RWPE2 (cell line): ENCODE measurements at regions not wholly inside any gene's neighbourhood (a gene's known extent, or its start where the extent isn't known, plus 50 kb on each side); places are given as distances from the start of the nearest gene placed in this dataset.
"Not testable (repeated sequence)": the region's sequence is repeated elsewhere in the genome, so short reads cannot be mapped to it uniquely, and the experiment has no call there.

ENCODE experiments used
- ATAC-seq: fragments of 200-7000 bp; cut with Tn5 transposase; 3 replicates; pipeline ENCODE4 v1.9.1; 2021; ENCODE audit warnings: low read depth
- DNase-seq: peaks from one replicate; pipeline ENCODE4 v3.0.0-alpha.2; 2020; ENCODE audit warnings: low spot score
- H3K27ac ChIP-seq: fragments of 450-650 bp; 2 replicates; pipeline ENCODE4 v1.5.1; 2017; ENCODE audit warnings: mild to moderate bottlenecking; ENCODE audit not compliant: poor library complexity, severe bottlenecking
- H3K27me3 ChIP-seq: fragments of 250-450 bp; sonication (Bioruptor Pico); 2 replicates; pipeline ENCODE4 v1.5.1; 2021; ENCODE audit warnings: mild to moderate bottlenecking, moderate library complexity; ENCODE audit not compliant: insufficient read depth, poor library complexity, severe bottlenecking
- H3K36me3 ChIP-seq: fragments of 250-450 bp; sonication (Bioruptor Pico); 2 replicates; pipeline ENCODE4 v1.5.1; 2020; ENCODE audit warnings: low read depth, mild to moderate bottlenecking, moderate library complexity
- H3K4me1 ChIP-seq: fragments of 250-450 bp; sonication (Bioruptor Pico); 2 replicates; pipeline ENCODE4 v1.5.1; 2021; ENCODE audit warnings: mild to moderate bottlenecking, moderate library complexity; ENCODE audit not compliant: insufficient read depth, poor library complexity, severe bottlenecking
- H3K4me3 ChIP-seq: fragments of 250-450 bp; sonication (Bioruptor Pico); 2 replicates; pipeline ENCODE4 v1.5.1; 2021; ENCODE audit warnings: mild to moderate bottlenecking, moderate library complexity; ENCODE audit not compliant: severe bottlenecking
- H3K9me3 ChIP-seq: fragments of 250-450 bp; sonication (Bioruptor Pico); 2 replicates; pipeline ENCODE4 v1.5.1; 2021; ENCODE audit warnings: mild to moderate bottlenecking, moderate library complexity; ENCODE audit not compliant: severe bottlenecking
- TF ChIP-seq, protein P1 (sequence below): fragments of 450-650 bp; IDR thresholded peaks from one replicate; pipeline ENCODE4 v1.5.1; 2017; ENCODE audit warnings: mild to moderate bottlenecking, moderate library complexity; ENCODE audit not compliant: poor library complexity, severe bottlenecking

DNA sequence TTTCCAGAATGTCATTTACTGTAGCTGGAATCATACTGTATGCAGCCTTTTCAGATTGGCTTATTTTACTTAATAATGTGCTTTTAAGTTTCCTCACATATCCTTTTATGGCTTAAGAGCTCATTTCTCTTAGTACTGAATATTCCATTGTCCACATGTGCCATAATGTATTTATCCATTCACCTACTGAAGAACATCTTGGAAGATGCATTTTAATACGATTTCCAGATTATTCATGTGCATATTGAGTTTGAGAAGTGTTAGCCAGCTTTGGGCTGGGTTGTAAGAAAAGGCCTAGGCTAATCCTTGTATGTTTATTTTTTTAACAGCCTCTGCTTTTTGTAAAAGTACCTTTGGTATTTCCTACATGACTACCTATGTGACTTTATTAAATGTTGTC lies 109.3 kb upstream of the MDFIC start:
- no peak overlapping the region for H3K27ac ChIP-seq
- DNase-seq (no peak), ATAC-seq (no peak)
- no peaks in the 10 kb centered on the region for H3K27me3 ChIP-seq
- H3K36me3 ChIP-seq = no peaks in the 10 kb centered on the region
- H3K9me3 ChIP-seq = no peaks in the 10 kb centered on the region
- TF ChIP-seq, protein P1, sequence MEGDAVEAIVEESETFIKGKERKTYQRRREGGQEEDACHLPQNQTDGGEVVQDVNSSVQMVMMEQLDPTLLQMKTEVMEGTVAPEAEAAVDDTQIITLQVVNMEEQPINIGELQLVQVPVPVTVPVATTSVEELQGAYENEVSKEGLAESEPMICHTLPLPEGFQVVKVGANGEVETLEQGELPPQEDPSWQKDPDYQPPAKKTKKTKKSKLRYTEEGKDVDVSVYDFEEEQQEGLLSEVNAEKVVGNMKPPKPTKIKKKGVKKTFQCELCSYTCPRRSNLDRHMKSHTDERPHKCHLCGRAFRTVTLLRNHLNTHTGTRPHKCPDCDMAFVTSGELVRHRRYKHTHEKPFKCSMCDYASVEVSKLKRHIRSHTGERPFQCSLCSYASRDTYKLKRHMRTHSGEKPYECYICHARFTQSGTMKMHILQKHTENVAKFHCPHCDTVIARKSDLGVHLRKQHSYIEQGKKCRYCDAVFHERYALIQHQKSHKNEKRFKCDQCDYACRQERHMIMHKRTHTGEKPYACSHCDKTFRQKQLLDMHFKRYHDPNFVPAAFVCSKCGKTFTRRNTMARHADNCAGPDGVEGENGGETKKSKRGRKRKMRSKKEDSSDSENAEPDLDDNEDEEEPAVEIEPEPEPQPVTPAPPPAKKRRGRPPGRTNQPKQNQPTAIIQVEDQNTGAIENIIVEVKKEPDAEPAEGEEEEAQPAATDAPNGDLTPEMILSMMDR = no peak
- H3K4me3 ChIP-seq = no peak overlapping the region
- H3K4me1 ChIP-seq = no peaks in the 10 kb centered on the region

DNA sequence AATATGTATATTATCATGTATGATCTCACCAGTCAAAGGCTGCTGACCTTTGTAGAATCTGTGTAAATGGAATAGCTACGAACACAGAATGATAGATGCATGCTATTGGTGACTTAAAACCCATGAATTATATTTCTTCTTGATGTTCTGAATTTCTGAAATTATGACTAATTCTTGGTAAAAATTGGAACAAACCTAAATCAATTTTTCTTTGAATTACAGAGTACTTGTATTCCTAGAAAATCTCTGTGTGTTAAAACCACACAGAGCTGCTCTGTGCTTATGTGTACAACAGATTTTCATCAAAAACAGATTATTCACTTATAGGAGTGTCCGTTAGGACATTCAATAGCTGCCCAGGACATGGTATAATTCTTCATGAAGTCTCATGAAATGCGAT lies 108.3 kb upstream of the MDFIC start:
- TF ChIP-seq, protein P1 = no peak
- H3K27me3 ChIP-seq = no peaks in the 10 kb centered on the region
- no peak overlapping the region for H3K27ac ChIP-seq
- peaks cover 8% of the 10 kb centered on the region for H3K4me1 ChIP-seq
- no peak for ATAC-seq
- no peak overlapping the region for H3K4me3 ChIP-seq
- H3K9me3 ChIP-seq = no peaks in the 10 kb centered on the region
- no peaks in the 10 kb centered on the region for H3K36me3 ChIP-seq
- DNase-seq = no peak

DNA sequence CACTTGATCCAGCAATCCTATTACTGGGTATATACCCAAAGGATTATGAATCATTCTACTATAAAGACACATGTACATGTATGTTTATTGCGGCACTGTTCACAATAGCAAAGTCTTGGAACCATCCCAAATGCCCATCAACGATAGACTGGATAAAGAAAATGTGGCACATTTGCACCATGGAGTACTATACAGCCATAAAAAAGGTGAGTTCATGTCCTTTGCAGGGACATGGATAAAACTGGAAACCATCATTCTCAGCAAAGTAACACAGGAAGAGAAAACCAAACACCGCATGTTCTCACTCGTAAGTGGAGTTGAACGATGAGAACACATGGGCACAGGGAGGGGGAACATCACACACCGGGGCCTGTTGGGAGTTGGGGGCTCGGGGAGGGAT lies 104.9 kb upstream of the MDFIC start:
- peaks cover 24% of the 10 kb centered on the region for H3K4me1 ChIP-seq
- not testable (repeated sequence) for H3K27ac ChIP-seq, H3K4me3 ChIP-seq, ATAC-seq, H3K9me3 ChIP-seq, H3K36me3 ChIP-seq, DNase-seq, H3K27me3 ChIP-seq

DNA sequence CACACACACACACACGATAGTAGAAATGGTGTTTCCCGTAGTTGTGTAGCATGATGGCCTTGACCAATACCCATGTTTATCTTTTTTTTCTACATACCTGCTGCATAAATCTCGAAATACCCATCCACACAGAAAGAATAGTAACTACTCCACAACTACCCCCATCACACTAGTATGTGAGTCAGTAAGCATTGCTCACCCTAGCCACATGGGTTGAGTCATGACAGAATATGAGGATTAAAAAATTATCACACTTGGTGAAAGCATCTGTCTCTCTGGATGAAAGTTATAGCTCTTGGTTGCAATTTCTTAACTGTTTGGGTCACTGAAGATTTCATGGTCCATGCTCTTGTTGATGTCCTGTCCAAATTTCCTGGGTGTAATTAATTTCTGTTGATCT lies 103.4 kb upstream of the MDFIC start:
- Histone ChIP-seq H3K4me1 (peaks cover 24% of the 10 kb centered on the region), H3K27ac (peak overlapping the region; percentile 97), H3K27me3 (no peaks in the 10 kb centered on the region), H3K36me3 (no peaks in the 10 kb centered on the region), H3K9me3 (no peaks in the 10 kb centered on the region), H3K4me3 (no peak overlapping the region)
- DNase-seq = no peak
- ATAC-seq = peak; percentile 63
- TF ChIP-seq, protein P1 = no peak

DNA sequence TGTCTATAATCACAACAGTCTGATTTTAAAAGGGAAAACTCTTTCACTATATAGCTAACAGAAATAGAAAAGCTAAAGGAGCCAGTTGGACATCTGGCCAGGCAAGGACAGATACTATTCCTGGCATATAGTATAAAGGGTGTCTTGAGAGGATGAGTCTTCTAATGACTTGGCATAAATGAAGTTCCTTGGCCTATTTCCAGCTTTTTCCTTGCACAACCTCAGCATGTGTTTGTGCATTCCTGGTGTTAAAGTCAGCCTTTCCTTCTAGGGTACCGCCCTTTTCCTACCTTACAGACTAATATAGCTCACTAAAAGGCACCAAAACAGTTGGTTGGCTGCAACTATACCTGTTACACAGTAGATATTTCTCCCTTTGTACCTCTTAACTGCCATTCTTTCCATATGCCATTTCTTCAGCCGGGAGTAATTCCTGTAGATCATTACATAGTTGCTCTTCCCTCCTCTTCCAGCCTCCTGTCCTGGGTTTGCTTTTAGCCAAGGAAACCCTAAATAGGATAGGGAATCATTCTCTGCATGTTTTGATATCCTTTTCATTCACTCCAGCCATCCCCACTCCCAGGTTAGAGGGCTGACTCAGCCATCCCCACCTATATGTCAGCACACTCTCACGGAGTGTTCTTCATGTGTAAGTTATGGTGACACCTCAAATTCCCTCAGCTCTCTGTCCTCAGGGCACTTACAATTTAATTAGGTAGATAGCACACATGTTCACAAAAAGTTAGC lies 102.1 kb upstream of the MDFIC start:
- ATAC-seq (peak; percentile 95), DNase-seq (peak; percentile 38)
- Histone ChIP-seq H3K4me3 (no peak overlapping the region), H3K27me3 (no peaks in the 10 kb centered on the region), H3K4me1 (peaks cover 24% of the 10 kb centered on the region), H3K36me3 (no peaks in the 10 kb centered on the region), H3K27ac (peak overlapping the region; percentile 97), H3K9me3 (no peaks in the 10 kb centered on the region)
- TF ChIP-seq, protein P1 = no peak
